GM12873 (cell line): ENCODE measurements at regions not wholly inside any gene's neighbourhood (a gene's known extent, or its start where the extent isn't known, plus 50 kb on each side); places are given as distances from the start of the nearest gene placed in this dataset.

Source experiments
- CTCF ChIP-seq: IDR thresholded peaks from 2 replicates; pipeline ENCODE4 v1.5.1; 2012; ENCODE audit warnings: low read depth, mild to moderate bottlenecking, moderate library complexity, low read length, control low read depth; ENCODE audit not compliant: insufficient read depth; ENCODE audit errors: missing control alignments

- no peak for TF ChIP-seq CTCF
Observed at GRCh38 chr5:3180636-3181035, 415.0 kb upstream of the IRX1 start.

GRCh38 chr5:3179220-3179619 lies 416.4 kb upstream of the IRX1 start:
- no peak for TF ChIP-seq CTCF

GRCh38 chr5:3177338-3177737 lies 418.3 kb upstream of the IRX1 start:
- no peak for TF ChIP-seq CTCF

- TF ChIP-seq CTCF, result no peak
Observed at GRCh38 chr5:3175416-3175815, 420.2 kb upstream of the IRX1 start.

- no peak for TF ChIP-seq CTCF
Observed at GRCh38 chr5:3167473-3167872, 416.0 kb upstream of the IRX2 start.

- TF ChIP-seq CTCF, result no peak
Observed at GRCh38 chr5:3163626-3164025, 412.1 kb upstream of the IRX2 start.

GRCh38 chr5:3161672-3162071 lies 410.2 kb upstream of the IRX2 start:
- no peak for TF ChIP-seq CTCF
